Keratinocyte (primary cell): ENCODE measurements at regions not wholly inside any gene's neighbourhood (a gene's known extent, or its start where the extent isn't known, plus 50 kb on each side); places are given as distances from the start of the nearest gene placed in this dataset.

Experiments used
- DNase-seq: peaks from one replicate; pipeline ENCODE4 v3.0.0-alpha.2; 2011; ENCODE audit warnings: low read depth, missing footprints, low spot score
- FAIRE-seq: peaks from 2 replicates; lab custom pipeline; 2011; peaks lifted over from hg19 to GRCh38; lab: Jason Lieb, UNC
- H2AFZ ChIP-seq: 2 replicates; pipeline ENCODE4 v1.6.0; 2012; ENCODE audit warnings: low read length, control low read depth, inconsistent platforms; ENCODE audit not compliant: control insufficient read depth
- H3K27ac ChIP-seq: 2 replicates; pipeline ENCODE4 v1.5.1; 2011; ENCODE audit warnings: low read length; ENCODE audit not compliant: control insufficient read depth, insufficient read depth
- H3K27me3 ChIP-seq: 3 replicates; pipeline ENCODE4 v1.6.0; 2011; ENCODE audit warnings: low read length; ENCODE audit not compliant: control insufficient read depth, insufficient read depth; ENCODE audit errors: extremely low read depth
- H3K36me3 ChIP-seq, 2 experiments: 2 replicates in 1 of 2; 3 replicates in 1 of 2; pipeline ENCODE4 v1.5.1; 2011; ENCODE audit warnings: low read length in 2 of 2, mild to moderate bottlenecking in 1 of 2; ENCODE audit not compliant: control insufficient read depth in 2 of 2, insufficient read depth in 2 of 2; ENCODE audit errors: extremely low read depth in 1 of 2
- H3K4me1 ChIP-seq: 3 replicates; pipeline ENCODE4 v1.5.1; 2011; ENCODE audit warnings: low read length; ENCODE audit not compliant: control insufficient read depth, insufficient read depth; ENCODE audit errors: extremely low read depth
- H3K4me2 ChIP-seq: 3 replicates; pipeline ENCODE4 v1.6.0; 2011; ENCODE audit warnings: low read depth, low read length; ENCODE audit not compliant: control insufficient read depth, insufficient read depth; ENCODE audit errors: extremely low read depth
- H3K4me3 ChIP-seq, 3 experiments: fragments of 200-600 bp in 1 of 3; sonication (generic) in 1 of 3; 2 replicates in 2 of 3; 3 replicates in 1 of 3; pipeline ENCODE4 v1.5.1; 2011 to 2016; ENCODE audit warnings: low read length in 3 of 3, mild to moderate bottlenecking in 3 of 3, control low read depth in 2 of 3, inconsistent platforms in 1 of 3, low read depth in 1 of 3, mixed read lengths in 1 of 3, mixed run types in 1 of 3, moderate library complexity in 1 of 3; ENCODE audit not compliant: control insufficient read depth in 2 of 3, insufficient read depth in 2 of 3; ENCODE audit errors: extremely low read depth in 1 of 3
- H3K79me2 ChIP-seq: 2 replicates; pipeline ENCODE4 v1.6.0; 2012; ENCODE audit warnings: low read length; ENCODE audit not compliant: control insufficient read depth, insufficient read depth
- H3K9ac ChIP-seq: 3 replicates; pipeline ENCODE4 v1.6.0; 2011; ENCODE audit warnings: low read length; ENCODE audit not compliant: control insufficient read depth, insufficient read depth; ENCODE audit errors: extremely low read depth
- H3K9me1 ChIP-seq: 3 replicates; pipeline ENCODE4 v1.6.0; 2011; ENCODE audit warnings: low read length; ENCODE audit not compliant: control insufficient read depth, insufficient read depth; ENCODE audit errors: extremely low read depth
- H3K9me3 ChIP-seq: 2 replicates; pipeline ENCODE4 v1.5.1; 2012; ENCODE audit warnings: low read depth, low read length; ENCODE audit not compliant: control insufficient read depth
- H4K20me1 ChIP-seq: 3 replicates; pipeline ENCODE4 v1.6.0; 2011; ENCODE audit warnings: low read length; ENCODE audit not compliant: control insufficient read depth, insufficient read depth; ENCODE audit errors: extremely low read depth
- EZH2 ChIP-seq: IDR thresholded peaks from one replicate; pipeline ENCODE4 v1.6.1; 2012; ENCODE audit warnings: inconsistent platforms, mild to moderate bottlenecking, low read length, moderate library complexity
- dilution Hi-C: fragments of 300-500 bp; cut with MboI; formaldehyde crosslinking; loops from one replicate; pipeline ENCODE4 v1.7.0; 2020; ENCODE audit warnings: low sequenced_read_pairs; ENCODE audit not compliant: extremely low pct_ligation_motif_present
- TF ChIP-seq, protein P1 (sequence below), 3 experiments: IDR thresholded peaks in 1 of 3; conservative IDR thresholded peaks in 1 of 3; optimal IDR thresholded peaks in 1 of 3; 2 replicates in 2 of 3; 3 replicates in 1 of 3; pipeline versions ENCODE3 to v1.5.1; 2011; ENCODE audit warnings: low read length in 3 of 3, mild to moderate bottlenecking in 3 of 3, moderate library complexity in 2 of 3, control low read depth in 1 of 3, inconsistent platforms in 1 of 3; ENCODE audit not compliant: insufficient read depth in 2 of 3; ENCODE audit errors: extremely low read depth in 1 of 3

DNA sequence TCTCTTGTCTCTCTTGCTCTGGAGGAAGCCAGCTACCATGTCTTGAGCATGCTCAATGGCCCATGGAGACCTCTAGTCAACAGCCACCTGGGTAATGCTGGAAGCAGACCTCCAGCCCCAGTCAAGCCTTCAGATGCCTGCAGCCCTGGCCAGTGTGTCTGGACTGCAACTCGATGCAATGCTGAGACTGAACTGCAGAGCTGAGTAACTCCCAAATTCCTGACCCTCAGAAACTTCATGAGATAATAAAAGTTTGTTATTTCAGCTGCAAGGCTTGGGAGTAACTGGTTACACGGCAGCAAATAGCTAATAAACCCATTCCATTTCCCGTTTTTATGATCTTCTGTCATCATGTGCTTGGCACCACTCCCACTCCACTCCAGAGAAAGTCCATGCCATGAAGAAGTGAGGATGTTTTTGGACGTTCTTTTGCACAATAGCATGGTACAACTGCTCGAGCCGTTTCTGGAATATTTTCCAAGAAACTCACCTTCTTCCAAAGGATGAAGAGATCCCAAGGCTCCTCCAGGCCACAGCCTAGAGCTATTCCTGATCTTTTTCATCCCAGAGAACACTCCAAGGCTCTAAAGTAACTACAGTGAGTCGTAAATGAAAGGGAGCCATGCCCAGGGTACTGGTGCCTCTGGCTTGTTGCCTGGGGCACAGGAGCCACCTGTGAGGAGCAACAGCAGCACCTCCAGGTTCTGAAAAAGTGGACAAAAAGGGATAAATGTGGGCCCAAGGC lies 72.0 kb upstream of the KLF13 start:
- H3K4me1 ChIP-seq = no peaks in the 10 kb centered on the region
- H3K9ac ChIP-seq = no peak overlapping the region
- no peaks in the 10 kb centered on the region for H3K27me3 ChIP-seq
- no peak overlapping the region for H2AFZ ChIP-seq
- no peak overlapping the region for H3K4me2 ChIP-seq
- no peak overlapping the region for H3K4me3 ChIP-seq
- no peaks in the 10 kb centered on the region for H3K9me1 ChIP-seq
- no peaks in the 10 kb centered on the region for H3K79me2 ChIP-seq
- no peaks in the 10 kb centered on the region for H3K36me3 ChIP-seq
- no peaks in the 10 kb centered on the region for H3K9me3 ChIP-seq
- FAIRE-seq (no peak), DNase-seq (no peak)
- dilution Hi-C loops = no loop called here
- no peak overlapping the region for H3K27ac ChIP-seq
- H4K20me1 ChIP-seq = no peaks in the 10 kb centered on the region
- no peak for TF ChIP-seq EZH2
- TF ChIP-seq, protein P1, sequence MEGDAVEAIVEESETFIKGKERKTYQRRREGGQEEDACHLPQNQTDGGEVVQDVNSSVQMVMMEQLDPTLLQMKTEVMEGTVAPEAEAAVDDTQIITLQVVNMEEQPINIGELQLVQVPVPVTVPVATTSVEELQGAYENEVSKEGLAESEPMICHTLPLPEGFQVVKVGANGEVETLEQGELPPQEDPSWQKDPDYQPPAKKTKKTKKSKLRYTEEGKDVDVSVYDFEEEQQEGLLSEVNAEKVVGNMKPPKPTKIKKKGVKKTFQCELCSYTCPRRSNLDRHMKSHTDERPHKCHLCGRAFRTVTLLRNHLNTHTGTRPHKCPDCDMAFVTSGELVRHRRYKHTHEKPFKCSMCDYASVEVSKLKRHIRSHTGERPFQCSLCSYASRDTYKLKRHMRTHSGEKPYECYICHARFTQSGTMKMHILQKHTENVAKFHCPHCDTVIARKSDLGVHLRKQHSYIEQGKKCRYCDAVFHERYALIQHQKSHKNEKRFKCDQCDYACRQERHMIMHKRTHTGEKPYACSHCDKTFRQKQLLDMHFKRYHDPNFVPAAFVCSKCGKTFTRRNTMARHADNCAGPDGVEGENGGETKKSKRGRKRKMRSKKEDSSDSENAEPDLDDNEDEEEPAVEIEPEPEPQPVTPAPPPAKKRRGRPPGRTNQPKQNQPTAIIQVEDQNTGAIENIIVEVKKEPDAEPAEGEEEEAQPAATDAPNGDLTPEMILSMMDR (optimal IDR thresholded peaks at IDR 0.05 in 1 of 3, IDR thresholded peaks at IDR 0.05 in 1 of 3, conservative IDR thresholded peaks at IDR 0.05 in 1 of 3; ENCODE audit: extremely low read depth in 1 of 3, insufficient read depth in 2 of 3, low read length in 3 of 3) = no peak

DNA sequence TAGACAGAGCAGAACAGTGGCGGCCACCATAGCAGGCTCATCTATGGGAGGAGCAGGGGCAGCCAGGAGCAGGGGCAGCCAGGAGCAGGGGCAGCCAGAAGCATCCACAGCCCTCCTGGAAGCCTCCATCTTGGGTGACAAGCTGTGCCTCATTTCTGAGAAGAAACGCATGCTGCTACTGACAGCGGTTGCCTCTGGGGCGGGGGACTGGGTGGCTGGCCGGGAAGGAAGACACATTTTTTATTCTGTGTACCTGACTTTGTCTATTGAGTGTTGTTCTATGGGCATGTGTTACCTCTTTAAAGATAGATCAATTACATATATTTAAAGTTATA lies 71.5 kb upstream of the KLF13 start:
- Histone ChIP-seq H3K9ac (no peak overlapping the region), H3K4me1 (no peaks in the 10 kb centered on the region), H3K4me2 (no peak overlapping the region), H4K20me1 (no peaks in the 10 kb centered on the region), H3K9me1 (no peaks in the 10 kb centered on the region), H3K27ac (no peak overlapping the region), H2AFZ (no peak overlapping the region), H3K9me3 (no peaks in the 10 kb centered on the region), H3K27me3 (no peaks in the 10 kb centered on the region), H3K79me2 (no peaks in the 10 kb centered on the region), H3K36me3 (no peaks in the 10 kb centered on the region), H3K4me3 (no peak overlapping the region)
- dilution Hi-C loops = no loop called here
- no peak for FAIRE-seq
- DNase-seq = no peak
- no peak for TF ChIP-seq EZH2
- TF ChIP-seq, protein P1 (optimal IDR thresholded peaks at IDR 0.05 in 1 of 3, IDR thresholded peaks at IDR 0.05 in 1 of 3, conservative IDR thresholded peaks at IDR 0.05 in 1 of 3; ENCODE audit: extremely low read depth in 1 of 3, insufficient read depth in 2 of 3, low read length in 3 of 3) = no peak
